ENCODE measurements at regions not wholly inside any gene's neighbourhood (a gene's known extent, or its start where the extent isn't known, plus 50 kb on each side); places are given as distances from the start of the nearest gene placed in this dataset.

DNA sequence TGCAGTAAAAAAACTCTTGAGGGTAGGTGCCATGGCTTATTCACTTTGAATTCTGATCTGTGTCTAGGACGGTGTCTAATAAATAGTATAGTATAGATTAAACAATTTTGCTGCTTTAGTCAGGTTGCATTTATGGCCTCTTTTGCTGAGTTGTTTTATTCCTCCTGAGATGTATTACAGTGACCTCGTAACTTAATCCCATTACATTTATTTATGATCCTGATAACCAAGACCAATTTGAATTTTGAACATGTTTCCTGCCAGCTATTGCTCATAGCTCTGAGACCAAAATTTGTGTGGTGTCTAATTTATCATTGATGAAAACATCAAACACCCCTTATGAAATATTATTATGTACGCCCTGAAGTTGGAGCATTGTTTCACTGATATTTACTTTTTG, 381.9 kb upstream of the SEMA3C start:
- no peak for TF ChIP-seq CTCF (optimal IDR thresholded peaks at IDR 0.05 in 1 of 3, IDR thresholded peaks at IDR 0.05 in 1 of 3, conservative IDR thresholded peaks at IDR 0.05 in 1 of 3; ENCODE audit: extremely low read depth in 1 of 3, insufficient read depth in 2 of 3, low read length in 3 of 3)
- no peak for TF ChIP-seq EZH2 (IDR thresholded peaks at IDR 0.05; ENCODE audit: low read length)
